Loucy (cell line): ENCODE measurements at regions not wholly inside any gene's neighbourhood (a gene's known extent, or its start where the extent isn't known, plus 50 kb on each side); places are given as distances from the start of the nearest gene placed in this dataset.
A peak's percentile ranks its signal among the peaks of the same experiment; 100 is the strongest.

ENCODE experiments used
- H2AFZ ChIP-seq: fragments of 200-600 bp; sonication (generic); 2 replicates; pipeline ENCODE4 v1.6.0; 2016; ENCODE audit warnings: antibody characterized with exemption, mild to moderate bottlenecking, low read length, moderate library complexity
- H3F3A ChIP-seq: fragments of 200-600 bp; 2 replicates; pipeline ENCODE4 v1.6.0; 2016; ENCODE audit warnings: antibody characterized with exemption, low read depth, mild to moderate bottlenecking
- H3K27me3 ChIP-seq: fragments of 200-600 bp; sonication (generic); 2 replicates; pipeline ENCODE4 v1.6.1; 2014; ENCODE audit warnings: low read length, mild to moderate bottlenecking; ENCODE audit not compliant: insufficient read depth, poor library complexity, severe bottlenecking
- H3K36me3 ChIP-seq: fragments of 200-600 bp; sonication (generic); 2 replicates; pipeline ENCODE4 v1.6.1; 2016; ENCODE audit warnings: low read length; ENCODE audit not compliant: insufficient read depth
- H3K4me1 ChIP-seq: fragments of 200-600 bp; sonication (generic); 2 replicates; pipeline ENCODE4 v1.5.1; 2014; ENCODE audit warnings: low read length, mild to moderate bottlenecking; ENCODE audit not compliant: insufficient read depth, poor library complexity, severe bottlenecking
- H3K4me2 ChIP-seq: fragments of 200-600 bp; sonication (generic); 2 replicates; pipeline ENCODE4 v1.6.0; 2014; ENCODE audit warnings: antibody characterized with exemption, low read length, low read depth, mild to moderate bottlenecking; ENCODE audit not compliant: poor library complexity, severe bottlenecking
- H3K4me3 ChIP-seq: fragments of 200-600 bp; sonication (generic); 2 replicates; pipeline ENCODE4 v1.5.1; 2014; ENCODE audit warnings: low read length, mild to moderate bottlenecking, mixed read lengths; ENCODE audit not compliant: poor library complexity, severe bottlenecking
- H3K79me2 ChIP-seq: fragments of 200-600 bp; sonication (generic); 2 replicates; pipeline ENCODE4 v1.6.1; 2014; ENCODE audit warnings: low read length; ENCODE audit not compliant: insufficient read depth
- H3K9ac ChIP-seq: fragments of 200-600 bp; sonication (generic); 2 replicates; pipeline ENCODE4 v1.6.0; 2014; ENCODE audit warnings: mild to moderate bottlenecking, low read depth, low read length, moderate library complexity; ENCODE audit not compliant: poor library complexity, severe bottlenecking
- H3K9me2 ChIP-seq: fragments of 200-600 bp; sonication (generic); replicated peaks from 2 replicates; pipeline ENCODE4 v1.6.1; 2016; ENCODE audit warnings: low read depth, low read length, mixed read lengths
- H3K9me3 ChIP-seq: fragments of 200-600 bp; sonication (generic); 2 replicates; pipeline ENCODE4 v1.6.1; 2014; ENCODE audit warnings: mild to moderate bottlenecking, antibody characterized with exemption, low read length, low read depth; ENCODE audit not compliant: insufficient read depth
- H4K20me1 ChIP-seq: fragments of 200-600 bp; sonication (generic); 2 replicates; pipeline ENCODE4 v1.6.0; 2014; ENCODE audit warnings: antibody characterized with exemption, low read length, mild to moderate bottlenecking; ENCODE audit not compliant: insufficient read depth, poor library complexity, severe bottlenecking
- CTCF ChIP-seq: fragments of 200-600 bp; sonication (generic); conservative IDR thresholded peaks from 2 replicates; pipeline ENCODE4 v1.5.1; 2014; ENCODE audit warnings: mild to moderate bottlenecking, antibody characterized with exemption, low read length
- EZH2phosphoT487 ChIP-seq: fragments of 200-600 bp; IDR thresholded peaks from 2 replicates; pipeline ENCODE4 v1.6.1; 2018; ENCODE audit warnings: antibody characterized with exemption, mild to moderate bottlenecking, moderate library complexity, borderline replicate concordance

- no peak overlapping the region for H3K9ac ChIP-seq
- no peaks in the 10 kb centered on the region for H4K20me1 ChIP-seq
- no peaks in the 10 kb centered on the region for H3K79me2 ChIP-seq
- no peak overlapping the region for H2AFZ ChIP-seq
- H3K36me3 ChIP-seq = no peaks in the 10 kb centered on the region
- H3K9me3 ChIP-seq = no peaks in the 10 kb centered on the region
- no peaks in the 10 kb centered on the region for H3F3A ChIP-seq
- H3K4me3 ChIP-seq = no peak overlapping the region
- H3K27me3 ChIP-seq = no peaks in the 10 kb centered on the region
- no peaks in the 10 kb centered on the region for H3K9me2 ChIP-seq
- H3K4me2 ChIP-seq = no peak overlapping the region
- no peak for TF ChIP-seq EZH2phosphoT487
- no peak for TF ChIP-seq CTCF
- no peaks in the 10 kb centered on the region for H3K4me1 ChIP-seq
Measured at GRCh38 chr11:112587664-112588063, 327.0 kb upstream of the PLET1 start.

- Histone ChIP-seq H3K4me3 (no peak overlapping the region), H3F3A (no peaks in the 10 kb centered on the region), H3K9me3 (no peaks in the 10 kb centered on the region), H4K20me1 (no peaks in the 10 kb centered on the region), H3K79me2 (no peaks in the 10 kb centered on the region), H2AFZ (peak overlapping the region; percentile 80), H3K9me2 (no peaks in the 10 kb centered on the region), H3K36me3 (no peaks in the 10 kb centered on the region), H3K4me1 (no peaks in the 10 kb centered on the region), H3K4me2 (no peak overlapping the region), H3K9ac (no peak overlapping the region), H3K27me3 (no peaks in the 10 kb centered on the region)
- TF ChIP-seq EZH2phosphoT487 (no peak), CTCF (peak; percentile 81)
Measured at GRCh38 chr11:112588252-112588694, 327.6 kb upstream of the PLET1 start.

- H3K36me3 ChIP-seq = no peaks in the 10 kb centered on the region
- H2AFZ ChIP-seq = no peak overlapping the region
- no peak overlapping the region for H3K4me2 ChIP-seq
- no peaks in the 10 kb centered on the region for H3K79me2 ChIP-seq
- no peaks in the 10 kb centered on the region for H4K20me1 ChIP-seq
- no peaks in the 10 kb centered on the region for H3F3A ChIP-seq
- TF ChIP-seq EZH2phosphoT487 (no peak), CTCF (no peak)
- H3K9ac ChIP-seq = no peak overlapping the region
- no peaks in the 10 kb centered on the region for H3K9me2 ChIP-seq
- no peaks in the 10 kb centered on the region for H3K27me3 ChIP-seq
- no peak overlapping the region for H3K4me3 ChIP-seq
- no peaks in the 10 kb centered on the region for H3K9me3 ChIP-seq
- no peaks in the 10 kb centered on the region for H3K4me1 ChIP-seq
Measured at GRCh38 chr11:112589155-112589554, 328.5 kb upstream of the PLET1 start.
